DOHH2 (cell line): ENCODE measurements at regions not wholly inside any gene's neighbourhood (a gene's known extent, or its start where the extent isn't known, plus 50 kb on each side); places are given as distances from the start of the nearest gene placed in this dataset.

ENCODE experiments used
- H3F3A ChIP-seq: fragments of 200-600 bp; sonication (generic), shearing (Covaris generic); 2 replicates; pipeline ENCODE4 v1.6.0; 2016; ENCODE audit warnings: antibody characterized with exemption, mild to moderate bottlenecking; ENCODE audit not compliant: control insufficient read depth, insufficient read depth
- H3K27ac ChIP-seq: fragments of 200-600 bp; sonication (generic); 2 replicates; pipeline ENCODE4 v1.5.1; 2014; ENCODE audit warnings: low read depth, mild to moderate bottlenecking, low read length, moderate library complexity
- H3K27me3 ChIP-seq: fragments of 200-600 bp; sonication (generic); 2 replicates; pipeline ENCODE4 v1.6.1; 2014; ENCODE audit warnings: mild to moderate bottlenecking, low read length, mixed read lengths; ENCODE audit not compliant: control insufficient read depth
- H3K36me3 ChIP-seq: fragments of 200-600 bp; sonication (generic); 2 replicates; pipeline ENCODE4 v1.6.1; 2014; ENCODE audit warnings: mild to moderate bottlenecking, low read length, moderate library complexity, mixed read lengths; ENCODE audit not compliant: control insufficient read depth
- H3K4me1 ChIP-seq: fragments of 200-600 bp; sonication (generic); 2 replicates; pipeline ENCODE4 v1.6.1; 2014; ENCODE audit warnings: mild to moderate bottlenecking, low read length, mixed read lengths; ENCODE audit not compliant: control insufficient read depth
- H3K4me2 ChIP-seq: fragments of 200-600 bp; sonication (generic); 2 replicates; pipeline ENCODE4 v1.6.0; 2014; ENCODE audit warnings: mild to moderate bottlenecking, low read length, moderate library complexity
- H3K4me3 ChIP-seq: fragments of 200-600 bp; sonication (generic); 2 replicates; pipeline ENCODE4 v1.5.1; 2014; ENCODE audit warnings: mild to moderate bottlenecking, low read length, mixed read lengths
- H3K79me2 ChIP-seq: fragments of 200-600 bp; sonication (generic); 2 replicates; pipeline ENCODE4 v1.6.1; 2014; ENCODE audit warnings: mild to moderate bottlenecking, low read length, mixed read lengths; ENCODE audit not compliant: control insufficient read depth
- H3K9me2 ChIP-seq: fragments of 200-600 bp; sonication (generic); replicated peaks from 2 replicates; pipeline ENCODE4 v1.6.1; 2014; ENCODE audit warnings: mild to moderate bottlenecking, low read length, mixed read lengths; ENCODE audit not compliant: control insufficient read depth
- H3K9me3 ChIP-seq: fragments of 200-600 bp; sonication (generic); 2 replicates; pipeline ENCODE4 v1.6.1; 2014; ENCODE audit warnings: antibody characterized with exemption, low read length, mixed read lengths; ENCODE audit not compliant: control insufficient read depth, insufficient read depth
- H4K20me1 ChIP-seq: fragments of 200-600 bp; sonication (generic); 2 replicates; pipeline ENCODE4 v1.6.0; 2014; ENCODE audit warnings: low read depth, mild to moderate bottlenecking, antibody characterized with exemption, low read length, moderate library complexity; ENCODE audit not compliant: control insufficient read depth, insufficient read depth
- EZH2phosphoT487 ChIP-seq: fragments of 200-600 bp; sonication (generic); IDR thresholded peaks from 2 replicates; pipeline ENCODE4 v1.6.1; 2017; ENCODE audit warnings: borderline replicate concordance, mild to moderate bottlenecking, antibody characterized with exemption, low read length, moderate library complexity, mixed read lengths
- TF ChIP-seq, protein P1 (sequence below): fragments of 200-600 bp; sonication (generic); IDR thresholded peaks from one replicate; pipeline ENCODE4 v1.5.1; 2014; ENCODE audit warnings: antibody characterized with exemption, mild to moderate bottlenecking, low read depth, low read length; ENCODE audit not compliant: poor library complexity, severe bottlenecking

DNA sequence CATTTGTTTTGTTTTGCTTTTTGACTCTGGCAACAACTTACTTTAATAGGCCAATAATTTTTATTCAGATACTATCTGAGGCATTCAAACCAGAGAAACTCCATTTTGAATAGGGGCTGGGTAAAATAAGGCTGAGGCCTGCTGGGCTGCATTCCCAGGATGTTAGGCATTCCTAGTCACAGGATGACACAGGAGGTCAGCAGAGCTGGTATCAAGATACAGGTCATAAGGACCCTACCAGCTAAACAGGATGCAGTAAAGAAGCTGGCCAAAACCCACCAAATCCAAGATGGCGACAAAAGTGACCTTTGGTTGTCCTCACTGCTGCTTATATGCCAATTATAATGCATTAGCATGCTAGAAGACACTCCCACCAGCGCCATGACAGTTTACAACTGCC is 102.2 kb upstream of the XPO1 start:
- Histone ChIP-seq H3F3A (no peaks in the 10 kb centered on the region), H3K9me3 (no peaks in the 10 kb centered on the region), H3K27me3 (no peaks in the 10 kb centered on the region), H3K4me2 (peak overlapping the region; percentile 38; the same call in 1 of the 2 replicates), H3K4me3 (no peak overlapping the region), H3K27ac (peak overlapping the region; percentile 38; the same call in 1 of the 2 replicates), H4K20me1 (no peaks in the 10 kb centered on the region), H3K4me1 (peaks cover 16% of the 10 kb centered on the region), H3K36me3 (no peaks in the 10 kb centered on the region), H3K9me2 (no peaks in the 10 kb centered on the region), H3K79me2 (no peaks in the 10 kb centered on the region)
- TF ChIP-seq EZH2phosphoT487: no peak
- TF ChIP-seq, protein P1, sequence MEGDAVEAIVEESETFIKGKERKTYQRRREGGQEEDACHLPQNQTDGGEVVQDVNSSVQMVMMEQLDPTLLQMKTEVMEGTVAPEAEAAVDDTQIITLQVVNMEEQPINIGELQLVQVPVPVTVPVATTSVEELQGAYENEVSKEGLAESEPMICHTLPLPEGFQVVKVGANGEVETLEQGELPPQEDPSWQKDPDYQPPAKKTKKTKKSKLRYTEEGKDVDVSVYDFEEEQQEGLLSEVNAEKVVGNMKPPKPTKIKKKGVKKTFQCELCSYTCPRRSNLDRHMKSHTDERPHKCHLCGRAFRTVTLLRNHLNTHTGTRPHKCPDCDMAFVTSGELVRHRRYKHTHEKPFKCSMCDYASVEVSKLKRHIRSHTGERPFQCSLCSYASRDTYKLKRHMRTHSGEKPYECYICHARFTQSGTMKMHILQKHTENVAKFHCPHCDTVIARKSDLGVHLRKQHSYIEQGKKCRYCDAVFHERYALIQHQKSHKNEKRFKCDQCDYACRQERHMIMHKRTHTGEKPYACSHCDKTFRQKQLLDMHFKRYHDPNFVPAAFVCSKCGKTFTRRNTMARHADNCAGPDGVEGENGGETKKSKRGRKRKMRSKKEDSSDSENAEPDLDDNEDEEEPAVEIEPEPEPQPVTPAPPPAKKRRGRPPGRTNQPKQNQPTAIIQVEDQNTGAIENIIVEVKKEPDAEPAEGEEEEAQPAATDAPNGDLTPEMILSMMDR: no peak

DNA sequence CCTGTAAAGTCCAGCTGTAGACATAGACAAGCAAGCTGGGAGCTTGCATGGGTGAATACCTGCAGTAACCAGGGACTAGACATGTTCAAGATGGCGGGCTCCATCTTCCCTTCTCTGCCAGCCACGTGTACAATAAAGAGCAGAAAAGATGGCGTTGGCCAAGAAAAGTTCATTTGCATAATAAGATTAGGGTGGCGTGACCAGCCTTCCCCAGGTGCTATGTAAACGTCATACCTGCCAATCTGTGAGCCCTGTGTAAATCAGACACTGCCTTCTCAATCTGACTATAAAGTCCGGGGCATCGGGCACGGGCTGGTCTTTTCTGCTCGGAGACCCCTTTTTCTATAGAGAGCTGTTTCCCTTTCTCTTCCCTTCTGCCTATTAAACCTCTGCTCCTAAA is 101.6 kb upstream of the XPO1 start:
- Histone ChIP-seq H3K27ac (peak overlapping the region; percentile 38), H4K20me1 (no peaks in the 10 kb centered on the region), H3K4me2 (peak overlapping the region; percentile 38), H3K79me2 (no peaks in the 10 kb centered on the region), H3K9me2 (no peaks in the 10 kb centered on the region), H3K4me3 (peak overlapping the region; percentile 8), H3K36me3 (no peaks in the 10 kb centered on the region), H3K27me3 (no peaks in the 10 kb centered on the region), H3K4me1 (peaks cover 16% of the 10 kb centered on the region), H3F3A (no peaks in the 10 kb centered on the region), H3K9me3 (no peaks in the 10 kb centered on the region)
- no peak for TF ChIP-seq EZH2phosphoT487
- TF ChIP-seq, protein P1: no peak

DNA sequence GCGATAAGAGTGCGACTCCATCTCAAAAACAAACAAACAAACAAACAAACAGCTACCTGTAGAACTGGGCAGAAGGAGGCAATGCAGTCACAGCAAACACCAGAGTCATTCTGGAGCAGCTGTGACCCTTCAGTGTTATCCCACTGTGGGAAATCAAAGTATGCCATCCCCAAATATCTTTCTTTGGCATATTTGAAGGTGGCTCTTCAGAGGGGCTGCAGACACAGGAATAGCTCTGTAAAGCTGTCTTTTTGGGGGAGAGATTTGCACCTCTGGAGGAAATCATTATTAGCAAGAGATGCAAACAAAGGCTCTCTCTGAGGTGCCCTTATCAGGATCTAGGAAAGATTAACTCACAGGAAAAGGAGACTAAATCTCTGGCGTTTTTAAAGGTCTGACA is 98.5 kb upstream of the XPO1 start:
- Histone ChIP-seq H3K9me3 (no peaks in the 10 kb centered on the region), H3K79me2 (no peaks in the 10 kb centered on the region), H3K9me2 (no peaks in the 10 kb centered on the region), H3K27me3 (no peaks in the 10 kb centered on the region), H3F3A (no peaks in the 10 kb centered on the region), H3K27ac (no peak overlapping the region), H3K4me1 (peaks cover 16% of the 10 kb centered on the region), H3K4me2 (no peak overlapping the region), H3K36me3 (no peaks in the 10 kb centered on the region), H4K20me1 (no peaks in the 10 kb centered on the region), H3K4me3 (no peak overlapping the region)
- TF ChIP-seq, protein P1: no peak
- no peak for TF ChIP-seq EZH2phosphoT487
